ENCODE measurements at regions not wholly inside any gene's neighbourhood (a gene's known extent, or its start where the extent isn't known, plus 50 kb on each side); places are given as distances from the start of the nearest gene placed in this dataset.
A peak's percentile ranks its signal among the peaks of the same experiment; 100 is the strongest.

DNA sequence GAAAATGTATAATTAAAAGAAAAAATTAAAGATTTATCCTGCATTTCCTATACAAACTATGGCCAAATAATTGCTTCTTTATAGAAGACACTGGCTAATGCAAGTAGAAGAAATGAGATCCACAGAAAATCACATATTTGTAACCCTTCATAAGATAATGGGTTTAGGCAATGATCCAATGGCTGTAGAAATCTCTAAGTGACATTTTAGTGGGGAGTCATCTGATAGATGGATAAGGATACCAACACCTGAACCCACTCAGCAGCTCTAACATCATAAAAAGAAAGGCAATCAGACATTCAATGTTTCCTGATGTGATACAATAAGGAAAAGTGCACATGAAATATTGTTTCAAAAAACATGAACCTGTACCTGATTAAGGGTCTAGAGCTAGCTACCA, 297.5 kb downstream of the CXCL12 start:
- TF ChIP-seq, protein P1, sequence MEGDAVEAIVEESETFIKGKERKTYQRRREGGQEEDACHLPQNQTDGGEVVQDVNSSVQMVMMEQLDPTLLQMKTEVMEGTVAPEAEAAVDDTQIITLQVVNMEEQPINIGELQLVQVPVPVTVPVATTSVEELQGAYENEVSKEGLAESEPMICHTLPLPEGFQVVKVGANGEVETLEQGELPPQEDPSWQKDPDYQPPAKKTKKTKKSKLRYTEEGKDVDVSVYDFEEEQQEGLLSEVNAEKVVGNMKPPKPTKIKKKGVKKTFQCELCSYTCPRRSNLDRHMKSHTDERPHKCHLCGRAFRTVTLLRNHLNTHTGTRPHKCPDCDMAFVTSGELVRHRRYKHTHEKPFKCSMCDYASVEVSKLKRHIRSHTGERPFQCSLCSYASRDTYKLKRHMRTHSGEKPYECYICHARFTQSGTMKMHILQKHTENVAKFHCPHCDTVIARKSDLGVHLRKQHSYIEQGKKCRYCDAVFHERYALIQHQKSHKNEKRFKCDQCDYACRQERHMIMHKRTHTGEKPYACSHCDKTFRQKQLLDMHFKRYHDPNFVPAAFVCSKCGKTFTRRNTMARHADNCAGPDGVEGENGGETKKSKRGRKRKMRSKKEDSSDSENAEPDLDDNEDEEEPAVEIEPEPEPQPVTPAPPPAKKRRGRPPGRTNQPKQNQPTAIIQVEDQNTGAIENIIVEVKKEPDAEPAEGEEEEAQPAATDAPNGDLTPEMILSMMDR (IDR thresholded peaks at IDR 0.05; ENCODE audit: control insufficient read depth, insufficient read depth, low read depth, low read length, missing control alignments) = no peak
- no peak for DNase-seq (ENCODE audit: low read depth)
- H3K4me3 ChIP-seq (ENCODE audit: control insufficient read depth, low read depth, low read length) = no peak overlapping the region

- no peak overlapping the region for H3K4me3 ChIP-seq (ENCODE audit: control insufficient read depth, low read depth, low read length)
- DNase-seq (ENCODE audit: low read depth) = no peak
- TF ChIP-seq, protein P1 (IDR thresholded peaks at IDR 0.05; ENCODE audit: control insufficient read depth, insufficient read depth, low read depth, low read length, missing control alignments) = no peak
Measured at GRCh38 chr10:44083719-44084400, 301.0 kb downstream of the CXCL12 start.

DNA sequence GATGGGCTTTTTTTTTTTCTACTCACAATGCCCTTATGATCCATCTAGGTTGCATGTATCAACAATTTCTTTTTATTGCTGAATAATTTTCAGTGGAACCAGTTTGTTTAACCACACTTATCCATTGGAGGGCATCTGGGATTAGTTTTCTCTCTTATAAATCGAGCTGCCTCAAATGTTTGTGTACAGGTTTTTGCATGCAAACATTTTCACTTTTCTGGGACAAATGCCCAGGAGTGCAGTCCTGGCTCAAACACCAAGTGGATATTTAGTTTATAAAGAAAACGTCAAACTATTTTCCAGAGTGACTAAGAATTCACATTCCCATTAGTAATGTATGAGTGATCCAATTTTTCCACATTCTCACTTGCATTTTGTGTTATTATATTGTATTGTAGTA, 313.4 kb downstream of the CXCL12 start:
- TF ChIP-seq, protein P1 (IDR thresholded peaks at IDR 0.05; ENCODE audit: control insufficient read depth, insufficient read depth, low read depth, low read length, missing control alignments) = peak; percentile 28
- DNase-seq (ENCODE audit: low read depth) = peak; percentile 85
- no peak overlapping the region for H3K4me3 ChIP-seq (ENCODE audit: control insufficient read depth, low read depth, low read length)

DNA sequence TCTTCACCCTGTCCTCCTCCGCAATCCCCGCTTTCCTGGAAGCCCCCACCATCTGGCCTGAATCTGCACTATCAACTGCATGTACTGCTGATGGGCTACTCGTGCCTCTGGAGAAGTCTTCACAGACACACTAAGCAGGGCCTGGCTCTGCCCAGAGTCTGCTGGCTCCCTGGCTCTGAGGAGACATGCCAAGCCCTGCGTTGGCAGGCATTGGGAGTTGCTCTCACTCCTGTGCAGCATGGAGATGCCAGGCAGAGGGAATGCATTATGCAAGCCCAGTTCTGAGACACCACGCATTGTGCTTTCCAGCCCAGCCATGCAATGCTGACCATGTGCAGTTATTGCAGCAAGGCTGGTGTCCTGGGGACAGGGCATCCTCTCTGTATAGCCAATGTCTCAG, 314.6 kb downstream of the CXCL12 start:
- no peak for DNase-seq (ENCODE audit: low read depth)
- TF ChIP-seq, protein P1 (IDR thresholded peaks at IDR 0.05; ENCODE audit: control insufficient read depth, insufficient read depth, low read depth, low read length, missing control alignments) = no peak
- no peak overlapping the region for H3K4me3 ChIP-seq (ENCODE audit: control insufficient read depth, low read depth, low read length)

- TF ChIP-seq, protein P1 (IDR thresholded peaks at IDR 0.05; ENCODE audit: control insufficient read depth, insufficient read depth, low read depth, low read length, missing control alignments) = no peak
- H3K4me3 ChIP-seq (ENCODE audit: control insufficient read depth, low read depth, low read length) = no peak overlapping the region
- DNase-seq (ENCODE audit: low read depth) = no peak
Measured at GRCh38 chr10:44069573-44069972, 315.3 kb downstream of the CXCL12 start.

DNA sequence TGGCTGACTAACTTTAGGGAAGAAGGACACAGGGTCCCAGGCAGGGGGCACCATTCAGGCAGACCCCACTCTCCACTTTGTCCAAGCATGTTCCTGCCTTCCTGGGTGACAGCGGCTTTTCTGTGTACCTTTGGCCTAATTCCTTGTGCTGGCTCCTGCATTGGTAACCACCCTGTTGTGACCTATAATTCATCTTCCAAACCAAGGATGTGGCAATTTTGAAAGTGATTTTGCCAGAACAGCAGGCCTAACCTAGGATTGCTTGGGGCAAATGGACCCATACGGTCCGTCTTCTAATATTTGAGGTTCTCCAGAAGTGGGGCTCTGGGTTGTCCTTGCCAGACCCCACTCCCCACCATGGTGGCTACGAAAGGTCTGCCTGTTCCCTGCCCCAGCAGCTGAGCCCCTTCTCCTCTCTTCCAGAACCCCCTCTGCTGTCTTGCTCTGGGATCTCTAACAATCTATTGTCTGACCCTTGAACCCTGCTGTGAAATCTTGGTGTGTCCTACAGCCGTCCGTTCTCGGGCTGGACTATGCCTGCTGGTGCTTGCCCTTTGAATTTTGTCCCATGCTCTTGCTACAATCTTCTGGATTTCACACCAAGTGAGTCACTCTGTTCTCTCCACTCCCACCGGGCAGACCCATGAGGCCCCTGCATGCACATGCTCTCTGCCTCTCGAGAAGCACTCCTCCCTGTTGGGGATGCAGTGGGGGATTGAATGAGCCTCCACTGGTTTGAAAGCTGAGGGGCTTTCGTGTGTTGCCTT, 316.0 kb downstream of the CXCL12 start:
- TF ChIP-seq, protein P1 (IDR thresholded peaks at IDR 0.05; ENCODE audit: control insufficient read depth, insufficient read depth, low read depth, low read length, missing control alignments) = no peak
- DNase-seq (ENCODE audit: low read depth) = no peak
- no peak overlapping the region for H3K4me3 ChIP-seq (ENCODE audit: control insufficient read depth, low read depth, low read length)
